K562 (cell line): ENCODE measurements at regions not wholly inside any gene's neighbourhood (a gene's known extent, or its start where the extent isn't known, plus 50 kb on each side); places are given as distances from the start of the nearest gene placed in this dataset.

Source experiments
- ATAC-seq: fragments of 200-7000 bp; cut with Tn5 transposase; 3 replicates; pipeline ENCODE4 v1.9.1; 2020; ENCODE audit warnings: moderate library complexity
- BruUV-seq: library from RNA; stranded (reverse); fragments of 400-500 nt; replicated peaks from 2 replicates; lab custom pipeline; 2021; lab: Mats Ljungman, UMichigan
- CTCF ChIA-PET: fragments of 300-600 bp; formaldehyde crosslinking; extraction: SDS; loops from one replicate; lab custom pipeline; 2021; ENCODE audit warnings: low intra/inter-chr PET ratio; lab: Yijun Ruan, JAX
- POLR2A ChIA-PET: fragments of 300-600, 350-650 bp; sonication (Branson Sonifier 250); formaldehyde crosslinking; extraction: SDS; loops from one replicate; lab custom pipeline; 2021; ENCODE audit warnings: antibody characterized with exemption, inconsistent platforms; lab: Yijun Ruan, JAX
- DNase-seq, 4 experiments: peaks; one replicate each; pipeline versions ENCODE4 v3.0.0 to v3.0.0-alpha.2; 2011 to 2018; ENCODE audit warnings: low spot score in 3 of 4, mixed read lengths in 3 of 4; ENCODE audit errors: extremely low read depth in 1 of 4
- FAIRE-seq: peaks from 2 replicates; lab custom pipeline; 2011; peaks lifted over from hg19 to GRCh38; lab: Jason Lieb, UNC
- H2AFZ ChIP-seq: 2 replicates; pipeline ENCODE4 v1.6.0; 2011; ENCODE audit warnings: low read depth, low read length, control low read depth, inconsistent platforms
- H3K27ac ChIP-seq: fragments of 200-600 bp; 3 replicates; pipeline ENCODE4 v1.8.0; 2011; ENCODE audit warnings: low read depth, mild to moderate bottlenecking, control low read depth, inconsistent platforms, low read length, moderate library complexity, mixed read lengths; ENCODE audit errors: extremely low read depth
- H3K27me3 ChIP-seq, 2 experiments: fragments of 300-600 bp in 1 of 2; 2 replicates in 1 of 2; 3 replicates in 1 of 2; pipeline versions ENCODE4 v1.6.0 to v1.8.0; 2011; ENCODE audit warnings: inconsistent platforms in 2 of 2, low read length in 2 of 2, mild to moderate bottlenecking in 1 of 2, mixed read lengths in 1 of 2, moderate library complexity in 1 of 2; ENCODE audit not compliant: control insufficient read depth in 2 of 2, insufficient read depth in 2 of 2
- H3K36me3 ChIP-seq: fragments of 300-600 bp; 3 replicates; pipeline ENCODE4 v1.8.0; 2011; ENCODE audit warnings: mild to moderate bottlenecking, low read length, inconsistent platforms; ENCODE audit not compliant: control insufficient read depth, insufficient read depth
- H3K4me1 ChIP-seq, 2 experiments: fragments of 200-600 bp in 1 of 2; replicated peaks in 1 of 2; 2 replicates in 1 of 2; 3 replicates in 1 of 2; pipeline versions ENCODE4 v1.5.1 to v1.8.0; 2011; ENCODE audit warnings: inconsistent platforms in 2 of 2, low read length in 2 of 2, mild to moderate bottlenecking in 1 of 2, mixed read lengths in 1 of 2, moderate library complexity in 1 of 2; ENCODE audit not compliant: control insufficient read depth in 2 of 2, insufficient read depth in 2 of 2
- H3K4me2 ChIP-seq: 2 replicates; pipeline ENCODE4 v1.6.1; 2011; ENCODE audit warnings: low read length, control low read depth, inconsistent platforms, mixed read lengths; ENCODE audit not compliant: insufficient read depth
- H3K4me3 ChIP-seq: fragments of 200-600 bp; sonication (generic), shearing (Covaris generic); 2 replicates; pipeline ENCODE4 v1.5.1; 2016; ENCODE audit warnings: control low read depth, inconsistent platforms
- H3K79me2 ChIP-seq: fragments of 200-600 bp; 3 replicates; pipeline ENCODE4 v1.8.0; 2011; ENCODE audit warnings: low read length, inconsistent platforms; ENCODE audit not compliant: control insufficient read depth, insufficient read depth
- H3K9ac ChIP-seq, 2 experiments: 2 replicates each; pipeline versions ENCODE4 v1.6.0 to v1.6.1; 2011; ENCODE audit warnings: low read depth in 2 of 2, low read length in 2 of 2, control low read depth in 1 of 2, inconsistent platforms in 1 of 2, mild to moderate bottlenecking in 1 of 2, mixed read lengths in 1 of 2; ENCODE audit not compliant: insufficient read depth in 1 of 2
- H3K9me1 ChIP-seq: one replicate; pipeline ENCODE4 v1.6.0; 2011; ENCODE audit warnings: inconsistent platforms, mild to moderate bottlenecking, low read length, moderate library complexity; ENCODE audit not compliant: control insufficient read depth, insufficient read depth
- H3K9me3 ChIP-seq: replicated peaks from 2 replicates; pipeline ENCODE4 v1.5.1; 2011; ENCODE audit warnings: low read depth, low read length, inconsistent platforms; ENCODE audit not compliant: control insufficient read depth, insufficient read depth
- H4K20me1 ChIP-seq: replicated peaks from 2 replicates; pipeline ENCODE4 v1.6.1; 2011; ENCODE audit warnings: low read length, inconsistent platforms, mixed read lengths; ENCODE audit not compliant: control insufficient read depth, insufficient read depth
- C11orf30 ChIP-seq: fragments of 450-650 bp; IDR thresholded peaks from 2 replicates; pipeline ENCODE4 v1.6.1; 2016; ENCODE audit warnings: low read depth, mild to moderate bottlenecking
- CEBPB ChIP-seq: fragments of 450-650 bp; IDR thresholded peaks from 2 replicates; pipeline ENCODE4 v1.6.1; 2016; ENCODE audit warnings: missing genetic modification characterization, missing compliant biosample characterization
- DMBX1 ChIP-seq: fragments of 250-450 bp; sonication (Bioruptor Pico); IDR thresholded peaks from 2 replicates; pipeline ENCODE4 v1.8.0; 2022; ENCODE audit warnings: inconsistent platforms, mild to moderate bottlenecking, moderate library complexity, borderline replicate concordance
- FOSL1 ChIP-seq: fragments of 200-800 bp; sonication (Bioruptor generic); conservative IDR thresholded peaks from 2 replicates; pipeline ENCODE4 v1.6.1; 2016; ENCODE audit warnings: missing genetic modification characterization, missing compliant biosample characterization
- JUND ChIP-seq, 2 experiments: IDR thresholded peaks; 2 replicates in 1 of 2; 3 replicates in 1 of 2; pipeline ENCODE4 v1.6.1; 2011; ENCODE audit warnings: borderline replicate concordance in 2 of 2, low read depth in 2 of 2, low read length in 2 of 2, improper control_type of control experiment in 1 of 2, missing biosample characterization in 1 of 2, missing genetic modification characterization in 1 of 2, missing genetic modification reagents in 1 of 2
- MAFF ChIP-seq: IDR thresholded peaks from 2 replicates; pipeline ENCODE4 v1.6.1; 2012; ENCODE audit warnings: low read length, improper control_type of control experiment
- MAFG ChIP-seq: fragments of 450-650 bp; conservative IDR thresholded peaks from 2 replicates; pipeline ENCODE4 v1.6.1; 2016; ENCODE audit warnings: missing genetic modification characterization, missing compliant biosample characterization
- MAFK ChIP-seq: IDR thresholded peaks from 2 replicates; pipeline ENCODE4 v1.6.1; 2011; ENCODE audit warnings: low read length, improper control_type of control experiment
- NFE2 ChIP-seq: IDR thresholded peaks from 2 replicates; pipeline ENCODE4 v1.6.1; 2014; ENCODE audit warnings: antibody characterized with exemption, low read depth
- NFE2L1 ChIP-seq: fragments of 450-650 bp; IDR thresholded peaks from 2 replicates; pipeline ENCODE4 v1.6.1; 2016; ENCODE audit warnings: missing genetic modification characterization, low read depth, mild to moderate bottlenecking, missing compliant biosample characterization, moderate library complexity, borderline replicate concordance
- NFIC ChIP-seq: fragments of 450-650 bp; IDR thresholded peaks from 2 replicates; pipeline ENCODE4 v1.6.1; 2017; ENCODE audit warnings: mild to moderate bottlenecking, inconsistent platforms
- PHF8 ChIP-seq: fragments of 200-600 bp; sonication (generic); IDR thresholded peaks from 2 replicates; pipeline ENCODE4 v1.6.1; 2012; ENCODE audit warnings: mixed run types, mild to moderate bottlenecking, inconsistent platforms, low read length, moderate library complexity, borderline replicate concordance
- POLR2A ChIP-seq: fragments of 450-650 bp; conservative IDR thresholded peaks from 2 replicates; pipeline ENCODE4 v1.6.1; 2016
- RBFOX2 ChIP-seq: fragments of 200-400 bp; formaldehyde crosslinking; IDR thresholded peaks from 2 replicates; pipeline ENCODE4 v1.6.1; 2017; ENCODE audit warnings: low read depth, mild to moderate bottlenecking, low read length, moderate library complexity
- SIRT6 ChIP-seq: IDR thresholded peaks from one replicate; pipeline ENCODE4 v1.6.1; 2012; ENCODE audit warnings: low read depth, mild to moderate bottlenecking, control low read depth, inconsistent platforms, low read length, moderate library complexity
- SMARCA5 ChIP-seq: fragments of 450-650 bp; IDR thresholded peaks from 2 replicates; pipeline ENCODE4 v1.6.1; 2016
- SREBF2 ChIP-seq: sonication (generic); formaldehyde crosslinking; IDR thresholded peaks from 2 replicates; pipeline ENCODE4 v1.4.0; 2020; ENCODE audit warnings: mild to moderate bottlenecking, missing genetic modification reagents
- TRIM25 ChIP-seq: fragments of 450-650 bp; IDR thresholded peaks from 2 replicates; pipeline ENCODE4 v1.7.0; 2016; ENCODE audit warnings: borderline replicate concordance
- ZNF232 ChIP-seq: sonication (generic); formaldehyde crosslinking; IDR thresholded peaks from 2 replicates; pipeline ENCODE4 v1.8.0; 2022; ENCODE audit warnings: mild to moderate bottlenecking, missing genetic modification reagents
- ZNF316 ChIP-seq: fragments of 450-650 bp; IDR thresholded peaks from 2 replicates; pipeline ENCODE4 v1.6.1; 2016
- ZNF639 ChIP-seq, 2 experiments: fragments of 200-800 bp in 1 of 2; sonication (Bioruptor generic) in 1 of 2; sonication (generic) in 1 of 2; formaldehyde crosslinking in 1 of 2; IDR thresholded peaks in 1 of 2; conservative IDR thresholded peaks in 1 of 2; 2 replicates each; pipeline versions ENCODE4 v1.5.0 to v1.6.1; 2016 to 2020; ENCODE audit warnings: missing compliant biosample characterization in 1 of 2, missing genetic modification characterization in 1 of 2, missing genetic modification reagents in 1 of 2
- WGBS: fragments of 100-300 bp; shearing (Covaris generic); methylation state at CpG from one replicate; pipeline ENCODE4 v1.1.6; 2016; ENCODE audit warnings: low coverage, mixed read lengths; ENCODE audit not compliant: insufficient coverage; ENCODE audit errors: missing lambda C conversion rate; 5-methylcytosine and 5-hydroxymethylcytosine counted together
- in situ Hi-C: fragments of 300-500 bp; cut with MboI; formaldehyde crosslinking; loops from 4 replicates; pipeline ENCODE4 v1.15.0; 2018; ENCODE audit warnings: inconsistent platforms, mixed read lengths
- intact Hi-C: fragments of 100-400 bp; cut with micrococcal nuclease; formaldehyde crosslinking; loops from 2 replicates; pipeline ENCODE4 v1.14.2; 2022

- TF ChIP-seq RBFOX2, result no peak
- TF ChIP-seq ZNF232 (CRISPR knock-in tag), result no peak
- no peak for TF ChIP-seq DMBX1 (CRISPR knock-in tag)
- TF ChIP-seq SIRT6, result no peak
- TF ChIP-seq MAFF, result peak; percentile 81
- peak; percentile 94 for TF ChIP-seq MAFG (tag)
- TF ChIP-seq ZNF639 (CRISPR knock-in tag; conservative IDR thresholded peaks at IDR 0.05 in 1 of 2, IDR thresholded peaks at IDR 0.05 in 1 of 2), result no peak
- TF ChIP-seq NFE2, result peak; percentile 89
- no peak for TF ChIP-seq TRIM25
- TF ChIP-seq SREBF2 (CRISPR knock-in tag), result no peak
- peak; percentile 55; the same call in 1 of the 2 replicates for TF ChIP-seq MAFK
- no peak for TF ChIP-seq SMARCA5
- no peak for TF ChIP-seq JUND (IDR thresholded peaks at IDR 0.05; ENCODE audit: borderline replicate concordance, low read depth, low read length)
- peak; percentile 34; the same call in 1 of the 3 replicates for TF ChIP-seq JUND (tag; IDR thresholded peaks at IDR 0.05; ENCODE audit: borderline replicate concordance, low read depth, low read length)
- TF ChIP-seq CEBPB (tag), result no peak
- no peak for TF ChIP-seq POLR2A
- TF ChIP-seq ZNF316, result peak; percentile 74
- no peak for TF ChIP-seq NFIC
- peak; percentile 29; the same call in 1 of the 2 replicates for TF ChIP-seq FOSL1 (tag)
- peak; percentile 66 for TF ChIP-seq NFE2L1 (tag)
- peak; percentile 78 for TF ChIP-seq C11orf30
- no peak for TF ChIP-seq PHF8
- in situ Hi-C loops (no loop called here), intact Hi-C loops (no loop called here)
- Histone ChIP-seq H3K9ac (no peak overlapping the region), H3K27me3 (no peaks in the 10 kb centered on the region), H3K36me3 (no peaks in the 10 kb centered on the region), H3K79me2 (no peaks in the 10 kb centered on the region), H3K4me2 (no peak overlapping the region; the same call in 1 of the 2 replicates), H2AFZ (peak overlapping the region; percentile 70), H3K9me1 (no peaks in the 10 kb centered on the region), H3K9me3 (no peaks in the 10 kb centered on the region), H3K4me3 (no peak overlapping the region), H3K4me1 (peaks cover 0 to 8% of the 10 kb centered on the region in 2 experiments; a peak in 2 of 5 replicates), H4K20me1 (no peaks in the 10 kb centered on the region), H3K27ac (no peak overlapping the region)
- WGBS, result 2% methylated on average over 7 of the region's 7 CpGs
- FAIRE-seq (peak; percentile 84), ATAC-seq (peak; percentile 90), DNase-seq (peak; percentile 15 to 56 (median 39))
- POLR2A ChIA-PET, result interaction anchor here (0.6 kb wide), 2 partner anchors 13 to 232 kb away, joined by 3 to 4 read pairs; no protein-coding TSS in a partner anchor
- BruUV-seq, result no TSS peak
- CTCF ChIA-PET, result no interaction called here
These were observed 367.5 kb upstream of the THBS1 start for GRCh38 chr15:39213385-39213840.
